Lower lobe of right lung (tissue), 2 donors: ENCODE measurements at regions not wholly inside any gene's neighbourhood (a gene's known extent, or its start where the extent isn't known, plus 50 kb on each side); places are given as distances from the start of the nearest gene placed in this dataset.
A peak's percentile ranks its signal among the peaks of the same experiment; 100 is the strongest.
"Not testable (repeated sequence)": the region's sequence is repeated elsewhere in the genome, so short reads cannot be mapped to it uniquely, and the experiment has no call there.

Source experiments
- ATAC-seq, 2 donors: fragments of 200-7000 bp; cut with Tn5 transposase; one replicate each; pipeline ENCODE4 v1.9.1; 2020 to 2022; ENCODE audit warnings: mild to moderate bottlenecking in 2 of 2, moderate library complexity in 2 of 2
- DNase-seq: peaks from one replicate; pipeline ENCODE4 v3.0.0-alpha.2; 2020
- H3K27ac ChIP-seq: fragments of 200-600 bp; one replicate; pipeline ENCODE4 v1.8.0; 2022
- H3K27me3 ChIP-seq: fragments of 200-600 bp; one replicate; pipeline ENCODE4 v1.8.0; 2022; ENCODE audit warnings: low read depth
- H3K36me3 ChIP-seq: fragments of 200-600 bp; one replicate; pipeline ENCODE4 v1.8.0; 2022; ENCODE audit warnings: mild to moderate bottlenecking
- H3K4me1 ChIP-seq: fragments of 200-600 bp; one replicate; pipeline ENCODE4 v1.8.0; 2022
- H3K4me3 ChIP-seq: fragments of 200-600 bp; one replicate; pipeline ENCODE4 v1.8.0; 2022; ENCODE audit warnings: mild to moderate bottlenecking
- H3K9me3 ChIP-seq: fragments of 200-600 bp; one replicate; pipeline ENCODE4 v1.8.0; 2022
- intact Hi-C: fragments of 100-400 bp; cut with DNase I; formaldehyde crosslinking; loops from one replicate; pipeline ENCODE4 v1.11.0; 2022
- TF ChIP-seq, protein P1 (sequence below): fragments of 200-600 bp; IDR thresholded peaks from one replicate; pipeline ENCODE4 v1.8.0; 2022; ENCODE audit warnings: antibody characterized with exemption, mild to moderate bottlenecking
- donor health status: DM: no; HTN: yes; CAD: no; lungs with severe emphysema.

DNA sequence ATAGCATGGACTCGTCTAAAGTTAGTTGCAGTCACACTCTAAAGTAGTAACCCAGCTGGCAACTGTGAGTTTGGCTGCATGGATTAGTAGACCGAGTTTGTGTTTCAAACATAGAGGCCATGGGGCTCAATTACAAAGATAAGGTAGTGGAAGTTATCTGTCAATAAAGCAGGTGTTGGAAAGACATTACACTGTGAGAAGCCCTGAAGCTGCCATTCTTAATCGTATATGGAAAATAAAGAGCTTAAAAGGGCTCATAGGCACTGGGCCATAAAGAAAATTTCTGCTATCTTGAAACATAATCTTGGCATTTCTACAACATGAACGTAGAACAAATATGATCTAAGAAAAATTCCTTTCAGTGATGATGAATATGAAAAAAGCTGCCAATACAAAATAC is 837.7 kb downstream of the REEP3 start:
- Histone ChIP-seq H3K27me3 (no peaks in the 10 kb centered on the region), H3K36me3 (no peaks in the 10 kb centered on the region), H3K4me1 (no peaks in the 10 kb centered on the region), H3K27ac (no peak overlapping the region), H3K9me3 (no peaks in the 10 kb centered on the region), H3K4me3 (no peak overlapping the region)
- intact Hi-C loops = no loop called here
- no peak for DNase-seq
- TF ChIP-seq, protein P1, sequence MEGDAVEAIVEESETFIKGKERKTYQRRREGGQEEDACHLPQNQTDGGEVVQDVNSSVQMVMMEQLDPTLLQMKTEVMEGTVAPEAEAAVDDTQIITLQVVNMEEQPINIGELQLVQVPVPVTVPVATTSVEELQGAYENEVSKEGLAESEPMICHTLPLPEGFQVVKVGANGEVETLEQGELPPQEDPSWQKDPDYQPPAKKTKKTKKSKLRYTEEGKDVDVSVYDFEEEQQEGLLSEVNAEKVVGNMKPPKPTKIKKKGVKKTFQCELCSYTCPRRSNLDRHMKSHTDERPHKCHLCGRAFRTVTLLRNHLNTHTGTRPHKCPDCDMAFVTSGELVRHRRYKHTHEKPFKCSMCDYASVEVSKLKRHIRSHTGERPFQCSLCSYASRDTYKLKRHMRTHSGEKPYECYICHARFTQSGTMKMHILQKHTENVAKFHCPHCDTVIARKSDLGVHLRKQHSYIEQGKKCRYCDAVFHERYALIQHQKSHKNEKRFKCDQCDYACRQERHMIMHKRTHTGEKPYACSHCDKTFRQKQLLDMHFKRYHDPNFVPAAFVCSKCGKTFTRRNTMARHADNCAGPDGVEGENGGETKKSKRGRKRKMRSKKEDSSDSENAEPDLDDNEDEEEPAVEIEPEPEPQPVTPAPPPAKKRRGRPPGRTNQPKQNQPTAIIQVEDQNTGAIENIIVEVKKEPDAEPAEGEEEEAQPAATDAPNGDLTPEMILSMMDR = no peak
- ATAC-seq = no peak

- H3K27me3 ChIP-seq, DNase-seq, H3K27ac ChIP-seq, H3K4me3 ChIP-seq, ATAC-seq, H3K9me3 ChIP-seq, H3K36me3 ChIP-seq, H3K4me1 ChIP-seq, intact Hi-C loops: not testable (repeated sequence)
Measured at GRCh38 chr10:64360240-64360639, 839.0 kb downstream of the REEP3 start.

DNA sequence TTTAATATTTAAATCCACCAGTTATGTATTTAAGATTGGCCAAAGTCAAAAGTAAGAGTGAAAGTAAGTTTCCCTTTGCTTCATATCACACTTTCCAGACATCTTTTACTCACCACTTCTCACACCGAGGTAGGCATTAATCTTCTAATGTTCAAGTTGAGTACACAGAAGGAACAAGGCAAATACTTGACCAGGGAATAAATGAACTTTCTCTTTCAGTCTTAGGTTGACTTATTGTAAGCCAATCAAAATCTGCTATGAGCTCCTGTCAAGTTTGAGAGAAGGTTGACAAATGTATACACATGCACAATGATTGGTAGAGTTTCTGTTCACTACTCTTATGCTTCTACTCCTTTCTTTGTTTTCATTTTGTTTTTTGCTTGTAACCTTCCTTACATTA is 842.5 kb downstream of the REEP3 start:
- H3K4me1 ChIP-seq = no peaks in the 10 kb centered on the region
- DNase-seq (no peak), ATAC-seq (peak; percentile 49 to 74)
- H3K27ac ChIP-seq = no peak overlapping the region
- TF ChIP-seq, protein P1 = no peak
- no peaks in the 10 kb centered on the region for H3K27me3 ChIP-seq
- intact Hi-C loops = no loop called here
- no peak overlapping the region for H3K4me3 ChIP-seq
- H3K36me3 ChIP-seq = no peaks in the 10 kb centered on the region
- H3K9me3 ChIP-seq = no peaks in the 10 kb centered on the region

GRCh38 chr10:64365663-64366062 is 844.5 kb downstream of the REEP3 start:
- Histone ChIP-seq H3K36me3 (no peaks in the 10 kb centered on the region), H3K4me3 (no peak overlapping the region), H3K27ac (no peak overlapping the region), H3K4me1 (no peaks in the 10 kb centered on the region), H3K27me3 (no peaks in the 10 kb centered on the region), H3K9me3 (no peaks in the 10 kb centered on the region)
- intact Hi-C loops = no loop called here
- ATAC-seq (no peak), DNase-seq (no peak)
- TF ChIP-seq, protein P1 = no peak

DNA sequence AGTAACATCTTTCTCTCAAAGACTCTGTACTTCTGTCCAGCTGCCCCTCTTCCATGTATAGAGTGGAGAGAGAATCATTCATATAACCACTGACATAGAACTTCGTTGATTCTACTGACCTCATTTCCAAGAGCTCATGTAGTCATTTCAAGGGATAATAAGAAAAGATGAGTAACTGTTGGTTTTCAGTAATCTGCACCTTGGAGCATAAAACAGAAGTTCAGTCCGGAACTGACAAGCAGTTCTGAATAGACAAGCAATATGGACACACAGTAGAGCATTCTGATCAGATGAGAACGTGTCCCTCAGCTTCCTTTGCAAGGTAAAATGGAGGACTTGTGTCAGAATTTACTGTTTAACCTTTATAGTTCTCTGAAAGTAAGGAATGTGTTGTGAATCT is 847.1 kb downstream of the REEP3 start:
- no peak for DNase-seq
- no peaks in the 10 kb centered on the region for H3K9me3 ChIP-seq
- ATAC-seq = no peak
- H3K27ac ChIP-seq = no peak overlapping the region
- no peak overlapping the region for H3K4me3 ChIP-seq
- no peaks in the 10 kb centered on the region for H3K36me3 ChIP-seq
- TF ChIP-seq, protein P1 = no peak
- intact Hi-C loops = no loop called here
- no peaks in the 10 kb centered on the region for H3K27me3 ChIP-seq
- H3K4me1 ChIP-seq = no peaks in the 10 kb centered on the region

GRCh38 chr10:64369885-64370773 is 848.9 kb downstream of the REEP3 start:
- intact Hi-C loops = no loop called here
- Histone ChIP-seq H3K36me3 (no peaks in the 10 kb centered on the region), H3K27ac (no peak overlapping the region), H3K27me3 (no peaks in the 10 kb centered on the region), H3K4me3 (no peak overlapping the region), H3K9me3 (no peaks in the 10 kb centered on the region), H3K4me1 (no peaks in the 10 kb centered on the region)
- DNase-seq (no peak), ATAC-seq (peak in 1 of 2 donors; percentile 55)
- TF ChIP-seq, protein P1 = no peak
